Activated T-cell treated with anti-CD3 and anti-CD28 coated beads, Interleukin-2, amount 50 U/mL, for 4 hours (primary cell): ENCODE measurements at regions not wholly inside any gene's neighbourhood (a gene's known extent, or its start where the extent isn't known, plus 50 kb on each side); places are given as distances from the start of the nearest gene placed in this dataset.
"Not testable (repeated sequence)": the region's sequence is repeated elsewhere in the genome, so short reads cannot be mapped to it uniquely, and the experiment has no call there.

Source experiments
- ATAC-seq, 2 donors: fragments of 200-7000 bp; cut with Tn5 transposase; one replicate each; pipeline ENCODE4 v1.10.0; 2021
- DNase-seq: peaks from one replicate; pipeline ENCODE4 v3.0.0-alpha.2; 2020
- H3K27me3 Mint-ChIP-seq: one replicate; pipeline ENCODE4 v1.8.0; 2021; ENCODE audit warnings: low read depth, mixed read lengths
- H3K36me3 Mint-ChIP-seq: one replicate; pipeline ENCODE4 v1.8.0; 2022; ENCODE audit warnings: mixed read lengths; ENCODE audit not compliant: insufficient read depth
- H3K4me1 Mint-ChIP-seq: one replicate; pipeline ENCODE4 v1.8.0; 2021; ENCODE audit warnings: low read depth, mixed read lengths
- H3K4me3 Mint-ChIP-seq: one replicate; pipeline ENCODE4 v1.8.0; 2021; ENCODE audit warnings: mild to moderate bottlenecking, moderate library complexity, mixed read lengths
- H3K9me3 Mint-ChIP-seq: one replicate; pipeline ENCODE4 v1.8.0; 2021; ENCODE audit warnings: mixed read lengths

DNA sequence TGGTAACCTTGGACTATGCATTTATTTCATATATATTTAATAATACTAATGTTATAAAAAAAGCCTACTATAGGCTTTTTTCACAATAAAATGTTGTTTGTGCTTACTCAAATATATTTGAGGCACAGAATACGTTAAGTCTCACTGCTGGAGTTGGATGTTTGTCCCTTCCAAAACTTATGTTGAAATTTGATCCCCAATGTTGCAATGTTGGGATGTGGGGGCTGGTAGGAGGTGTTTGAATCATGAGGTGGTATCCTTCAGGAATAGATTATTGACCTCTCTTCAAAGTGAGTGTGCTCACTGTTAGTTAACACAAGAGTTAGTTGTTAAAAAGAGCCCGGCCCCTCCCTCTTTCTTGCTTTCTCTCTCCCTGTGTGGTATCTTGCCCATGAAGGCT, 1295.9 kb downstream of the JRKL start:
- ATAC-seq, result no peak
- H3K4me1 Mint-ChIP-seq, result no peaks in the 10 kb centered on the region
- H3K4me3 Mint-ChIP-seq, result no peak overlapping the region
- no peaks in the 10 kb centered on the region for H3K36me3 Mint-ChIP-seq
- peaks cover 25% of the 10 kb centered on the region for H3K9me3 Mint-ChIP-seq
- no peaks in the 10 kb centered on the region for H3K27me3 Mint-ChIP-seq
- no peak for DNase-seq

DNA sequence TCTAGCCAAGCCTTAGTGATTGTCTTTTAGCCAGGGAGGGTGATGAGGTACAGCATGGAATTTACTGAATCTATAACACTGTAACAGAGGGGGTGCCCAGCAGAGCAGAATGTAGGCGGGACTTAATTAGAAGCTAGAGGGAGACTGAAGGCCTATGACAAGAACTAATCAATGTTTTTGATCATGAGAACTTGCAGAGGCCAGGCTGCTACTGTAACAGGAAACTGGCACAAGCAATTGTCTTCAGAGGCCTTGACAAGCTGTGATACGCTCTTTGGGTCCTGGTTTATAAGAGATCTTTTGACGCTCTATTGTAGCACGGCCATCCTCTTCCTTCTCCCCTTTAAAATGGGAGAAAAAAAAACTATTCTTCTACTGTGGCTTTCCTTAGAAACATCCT, 1297.3 kb downstream of the JRKL start:
- ATAC-seq (no peak), DNase-seq (no peak)
- Mint-ChIP-seq H3K4me1 (no peaks in the 10 kb centered on the region), H3K9me3 (peaks cover 19% of the 10 kb centered on the region), H3K36me3 (no peaks in the 10 kb centered on the region), H3K27me3 (no peaks in the 10 kb centered on the region), H3K4me3 (no peak overlapping the region)

DNA sequence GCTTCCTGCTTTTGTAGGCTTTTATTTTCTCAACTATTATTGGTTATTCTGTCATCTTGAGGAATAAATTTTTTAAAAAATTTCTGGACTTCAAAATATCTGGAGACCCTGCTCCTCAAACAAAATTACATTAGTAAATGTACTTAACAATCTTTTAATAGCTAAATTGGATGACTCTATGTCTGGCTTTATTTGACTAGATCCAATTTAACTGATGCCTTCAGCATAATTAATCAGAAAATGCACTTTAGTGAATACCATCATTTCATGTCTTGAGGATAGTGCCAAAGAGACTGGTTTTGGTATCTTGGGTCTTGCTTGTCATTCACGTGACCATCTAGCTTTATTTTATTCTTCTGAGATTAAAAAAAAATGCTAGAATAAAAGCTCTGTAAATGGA, 1301.2 kb downstream of the JRKL start:
- ATAC-seq, result no peak
- Mint-ChIP-seq H3K9me3 (peaks cover 9% of the 10 kb centered on the region), H3K36me3 (no peaks in the 10 kb centered on the region), H3K4me1 (no peaks in the 10 kb centered on the region), H3K4me3 (no peak overlapping the region), H3K27me3 (no peaks in the 10 kb centered on the region)
- DNase-seq, result no peak

- no peak for ATAC-seq
- DNase-seq, result no peak
- Mint-ChIP-seq H3K4me3 (no peak overlapping the region), H3K36me3 (no peaks in the 10 kb centered on the region), H3K27me3 (no peaks in the 10 kb centered on the region), H3K9me3 (peaks cover 9% of the 10 kb centered on the region), H3K4me1 (no peaks in the 10 kb centered on the region)
Measured at GRCh38 chr11:97702951-97703350, 1313.1 kb downstream of the JRKL start.

DNA sequence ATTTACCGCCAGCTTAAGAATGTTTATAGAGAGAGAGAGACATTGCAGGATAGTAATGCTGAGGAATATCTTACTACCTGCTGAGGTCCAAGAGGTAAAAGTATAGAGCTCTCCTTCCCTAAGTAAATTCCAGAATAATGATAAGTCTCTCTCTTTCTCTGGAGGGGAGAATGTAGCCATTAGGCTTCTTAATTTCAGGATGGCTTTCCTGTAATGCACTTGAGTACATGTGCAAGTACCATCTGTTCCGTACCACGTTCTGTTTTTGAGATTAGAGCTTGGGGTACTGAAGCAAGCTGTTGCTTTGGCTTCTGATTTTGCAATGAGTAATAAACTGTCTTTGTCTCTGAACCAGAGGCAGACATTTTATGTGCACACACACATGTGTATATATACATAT, 1314.0 kb downstream of the JRKL start:
- Mint-ChIP-seq H3K4me1 (no peaks in the 10 kb centered on the region), H3K4me3 (no peak overlapping the region), H3K36me3 (no peaks in the 10 kb centered on the region), H3K9me3 (peaks cover 9% of the 10 kb centered on the region), H3K27me3 (no peaks in the 10 kb centered on the region)
- DNase-seq (no peak), ATAC-seq (no peak)

- H3K36me3 Mint-ChIP-seq, DNase-seq, H3K4me1 Mint-ChIP-seq, H3K4me3 Mint-ChIP-seq, ATAC-seq, H3K27me3 Mint-ChIP-seq: not testable (repeated sequence)
- H3K9me3 Mint-ChIP-seq, result peaks cover 13% of the 10 kb centered on the region
Measured at GRCh38 chr11:97705441-97705840, 1315.3 kb upstream of the CNTN5 start.

DNA sequence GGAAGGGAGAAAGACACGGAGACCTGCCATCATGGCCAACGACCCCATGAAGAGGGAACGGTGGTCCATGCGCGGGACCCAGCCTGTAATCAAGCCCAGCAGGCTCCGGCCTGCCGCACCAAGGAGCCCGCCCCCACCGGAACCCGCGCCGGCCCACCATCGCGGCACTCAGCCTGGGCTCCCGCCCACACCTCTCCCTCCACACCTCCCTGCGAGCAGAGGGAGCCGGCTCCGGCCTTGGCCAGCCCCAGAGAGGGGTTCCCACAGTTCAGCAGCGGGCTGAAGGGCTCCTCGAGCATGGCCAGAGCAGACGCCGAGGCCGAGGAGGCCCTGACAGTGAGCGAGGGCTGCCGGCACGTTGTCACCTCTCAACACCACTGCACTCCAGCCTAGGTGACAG, 1302.8 kb upstream of the CNTN5 start:
- ATAC-seq (no peak), DNase-seq (no peak)
- H3K4me1 Mint-ChIP-seq, result no peaks in the 10 kb centered on the region
- no peaks in the 10 kb centered on the region for H3K36me3 Mint-ChIP-seq
- H3K27me3 Mint-ChIP-seq, result no peaks in the 10 kb centered on the region
- H3K9me3 Mint-ChIP-seq, result peaks cover 5% of the 10 kb centered on the region
- no peak overlapping the region for H3K4me3 Mint-ChIP-seq

DNA sequence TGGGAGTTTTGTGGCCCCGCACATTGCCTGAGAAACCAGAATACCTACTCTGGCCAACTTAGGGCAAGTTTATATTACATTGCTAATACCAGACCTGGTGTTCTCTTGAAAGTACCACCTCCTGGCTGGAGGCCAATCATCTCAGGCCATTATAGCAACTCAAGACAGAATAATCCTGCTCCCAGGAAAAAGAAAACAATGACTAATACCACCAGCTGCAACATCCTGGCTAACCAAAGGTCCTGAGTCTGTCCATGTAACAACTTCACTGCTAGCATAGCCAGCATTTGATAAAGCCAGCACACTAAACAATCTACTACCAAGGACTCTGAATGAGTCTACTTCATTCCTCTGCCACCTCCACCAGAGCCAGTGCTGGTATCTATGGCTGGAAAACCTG, 1298.7 kb upstream of the CNTN5 start:
- no peak for ATAC-seq
- no peak overlapping the region for H3K4me3 Mint-ChIP-seq
- H3K4me1 Mint-ChIP-seq, result no peaks in the 10 kb centered on the region
- H3K9me3 Mint-ChIP-seq, result peaks cover 13% of the 10 kb centered on the region
- DNase-seq, result no peak
- no peaks in the 10 kb centered on the region for H3K27me3 Mint-ChIP-seq
- no peaks in the 10 kb centered on the region for H3K36me3 Mint-ChIP-seq

DNA sequence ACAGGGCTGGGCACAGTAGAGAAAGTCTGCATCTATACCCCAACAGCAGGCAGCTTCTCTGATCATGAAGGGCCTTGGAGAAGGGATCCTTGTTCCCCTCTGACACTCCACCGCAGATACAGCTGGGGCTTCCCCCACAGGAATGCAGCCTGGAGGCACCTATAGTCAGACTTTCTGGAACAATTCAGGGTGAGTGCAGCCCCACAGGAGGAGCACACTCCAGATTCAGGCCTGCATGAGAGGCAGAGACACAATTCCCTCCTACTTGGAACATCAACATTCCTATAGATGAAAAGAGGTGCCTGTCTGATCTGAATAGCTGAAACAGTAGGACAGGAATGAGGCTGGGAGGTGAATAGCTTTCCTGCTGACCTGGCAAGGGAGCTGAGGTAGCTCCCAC, 1298.0 kb upstream of the CNTN5 start:
- no peak for ATAC-seq
- Mint-ChIP-seq H3K27me3 (no peaks in the 10 kb centered on the region), H3K36me3 (no peaks in the 10 kb centered on the region), H3K9me3 (peaks cover 13% of the 10 kb centered on the region), H3K4me1 (no peaks in the 10 kb centered on the region), H3K4me3 (no peak overlapping the region)
- no peak for DNase-seq

DNA sequence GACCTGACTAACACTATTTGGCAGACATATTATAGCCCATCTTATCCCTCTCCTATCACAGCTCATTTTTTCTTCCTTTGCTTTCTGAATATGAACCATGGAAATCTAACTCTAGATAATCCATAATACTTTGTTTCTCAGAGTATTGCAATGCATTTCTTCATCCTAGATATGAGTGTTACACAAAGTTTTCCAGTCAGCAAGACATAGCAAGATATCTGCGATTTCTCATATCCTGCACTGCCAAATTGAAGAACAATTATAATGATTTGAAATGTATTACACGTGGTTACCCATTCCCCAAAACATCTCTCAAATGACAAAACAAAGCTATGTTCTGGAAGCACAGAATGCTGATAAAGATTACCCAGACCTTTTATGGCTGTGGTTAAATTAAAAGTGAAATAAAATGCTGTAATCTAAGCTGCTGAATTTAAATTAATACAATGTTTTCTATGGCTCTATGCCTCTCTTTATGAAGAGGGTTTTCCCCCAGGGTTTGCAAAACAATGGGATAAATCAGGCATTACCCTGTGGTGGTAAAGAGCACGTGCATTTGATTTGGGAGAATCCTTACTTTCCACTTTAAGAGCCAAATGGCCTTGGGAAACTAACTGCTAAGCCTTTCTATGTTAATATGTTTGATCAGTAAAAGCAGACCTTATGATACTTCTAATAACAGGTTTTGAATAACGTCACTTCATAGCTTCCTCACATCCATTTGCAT, 1291.0 kb upstream of the CNTN5 start:
- no peak for DNase-seq
- H3K9me3 Mint-ChIP-seq, result peaks cover 23% of the 10 kb centered on the region
- no peaks in the 10 kb centered on the region for H3K4me1 Mint-ChIP-seq
- no peaks in the 10 kb centered on the region for H3K36me3 Mint-ChIP-seq
- H3K27me3 Mint-ChIP-seq, result no peaks in the 10 kb centered on the region
- H3K4me3 Mint-ChIP-seq, result no peak overlapping the region
- no peak for ATAC-seq

DNA sequence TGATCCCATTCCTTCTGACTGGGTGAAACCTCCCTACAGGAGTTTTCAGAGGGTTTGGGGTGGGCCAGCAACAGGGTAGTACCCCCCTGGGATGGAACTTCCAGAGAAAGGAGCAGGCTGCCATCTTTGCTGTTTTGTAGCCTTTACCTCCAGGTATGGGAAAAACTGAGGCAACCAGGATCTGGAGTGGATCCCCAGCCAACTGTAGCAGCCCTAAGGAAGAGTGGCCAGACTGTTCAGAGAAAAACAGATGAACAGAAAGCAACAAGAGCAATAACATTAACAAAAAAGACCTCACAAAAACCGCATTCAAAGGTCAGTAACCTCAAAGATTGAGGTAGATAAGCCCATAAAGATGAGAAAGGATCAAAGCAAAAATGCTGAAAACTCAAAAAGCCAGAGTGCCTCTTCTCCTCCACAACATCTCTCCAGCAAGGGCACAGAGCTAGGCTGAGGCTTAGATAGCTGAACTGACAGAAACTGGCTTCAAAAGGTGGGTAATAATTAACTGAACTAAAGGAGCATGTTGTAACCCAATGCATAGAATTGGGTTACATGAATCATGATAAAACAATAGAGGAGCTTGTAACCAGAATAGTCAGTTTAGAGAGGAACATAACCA, 1288.6 kb upstream of the CNTN5 start:
- Mint-ChIP-seq H3K4me1 (no peaks in the 10 kb centered on the region), H3K9me3 (peaks cover 23% of the 10 kb centered on the region), H3K27me3 (no peaks in the 10 kb centered on the region), H3K36me3 (no peaks in the 10 kb centered on the region), H3K4me3 (no peak overlapping the region)
- no peak for ATAC-seq
- no peak for DNase-seq

- Mint-ChIP-seq H3K36me3 (no peaks in the 10 kb centered on the region), H3K27me3 (no peaks in the 10 kb centered on the region), H3K9me3 (peaks cover 41% of the 10 kb centered on the region), H3K4me1 (no peaks in the 10 kb centered on the region), H3K4me3 (no peak overlapping the region)
- no peak for ATAC-seq
- DNase-seq, result no peak
Measured at GRCh38 chr11:97738751-97739150, 1282.0 kb upstream of the CNTN5 start.

- no peaks in the 10 kb centered on the region for H3K4me1 Mint-ChIP-seq
- DNase-seq, result no peak
- ATAC-seq, result no peak
- peaks cover 35% of the 10 kb centered on the region for H3K9me3 Mint-ChIP-seq
- no peaks in the 10 kb centered on the region for H3K27me3 Mint-ChIP-seq
- no peak overlapping the region for H3K4me3 Mint-ChIP-seq
- H3K36me3 Mint-ChIP-seq, result no peaks in the 10 kb centered on the region
Measured at GRCh38 chr11:97739932-97740800, 1280.6 kb upstream of the CNTN5 start.

- no peaks in the 10 kb centered on the region for H3K4me1 Mint-ChIP-seq
- no peak overlapping the region for H3K4me3 Mint-ChIP-seq
- no peaks in the 10 kb centered on the region for H3K36me3 Mint-ChIP-seq
- H3K27me3 Mint-ChIP-seq, result no peaks in the 10 kb centered on the region
- H3K9me3 Mint-ChIP-seq, result peaks cover 35% of the 10 kb centered on the region
- ATAC-seq (no peak), DNase-seq (no peak)
Measured at GRCh38 chr11:97740801-97741151, 1280.0 kb upstream of the CNTN5 start.

GRCh38 chr11:97742717-97743116, 1278.0 kb upstream of the CNTN5 start:
- DNase-seq (no peak), ATAC-seq (no peak)
- peaks cover 27% of the 10 kb centered on the region for H3K9me3 Mint-ChIP-seq
- H3K4me1 Mint-ChIP-seq, result no peaks in the 10 kb centered on the region
- no peaks in the 10 kb centered on the region for H3K27me3 Mint-ChIP-seq
- no peak overlapping the region for H3K4me3 Mint-ChIP-seq
- H3K36me3 Mint-ChIP-seq, result no peaks in the 10 kb centered on the region
